IPS-20b (cell line): ENCODE measurements at regions not wholly inside any gene's neighbourhood (a gene's known extent, or its start where the extent isn't known, plus 50 kb on each side); places are given as distances from the start of the nearest gene placed in this dataset.

ENCODE experiments used
- H3K27ac ChIP-seq: one replicate; pipeline ENCODE4 v1.5.1; 2013; ENCODE audit warnings: low read length
- H3K27me3 ChIP-seq: 2 replicates; pipeline ENCODE4 v1.6.1; 2013; ENCODE audit warnings: mild to moderate bottlenecking, low read length, inconsistent platforms; ENCODE audit not compliant: insufficient read depth
- H3K36me3 ChIP-seq: 2 replicates; pipeline ENCODE4 v1.6.1; 2013; ENCODE audit warnings: low read depth, mild to moderate bottlenecking, inconsistent platforms, low read length, moderate library complexity; ENCODE audit not compliant: insufficient read depth
- H3K4me1 ChIP-seq: 2 replicates; pipeline ENCODE4 v1.6.1; 2013; ENCODE audit warnings: mild to moderate bottlenecking, control low read depth, inconsistent platforms, low read length, moderate library complexity; ENCODE audit not compliant: insufficient read depth
- H3K4me3 ChIP-seq: 2 replicates; pipeline ENCODE4 v1.5.1; 2013; ENCODE audit warnings: mild to moderate bottlenecking, low read length, inconsistent platforms
- H3K9ac ChIP-seq: 2 replicates; pipeline ENCODE4 v1.6.1; 2013; ENCODE audit warnings: low read depth, mild to moderate bottlenecking, inconsistent platforms, low read length, moderate library complexity
- H3K9me3 ChIP-seq: 2 replicates; pipeline ENCODE4 v1.6.1; 2013; ENCODE audit warnings: mild to moderate bottlenecking, low read depth, low read length, inconsistent platforms; ENCODE audit not compliant: insufficient read depth

GRCh38 chr5:24385070-24385469 lies 259.7 kb downstream of the CDH10 start:
- Histone ChIP-seq H3K4me3 (no peak overlapping the region), H3K27ac (no peak overlapping the region), H3K27me3 (no peaks in the 10 kb centered on the region), H3K36me3 (no peaks in the 10 kb centered on the region), H3K4me1 (peaks cover 4% of the 10 kb centered on the region; the same call in 1 of the 2 replicates), H3K9ac (no peak overlapping the region), H3K9me3 (no peaks in the 10 kb centered on the region)

DNA sequence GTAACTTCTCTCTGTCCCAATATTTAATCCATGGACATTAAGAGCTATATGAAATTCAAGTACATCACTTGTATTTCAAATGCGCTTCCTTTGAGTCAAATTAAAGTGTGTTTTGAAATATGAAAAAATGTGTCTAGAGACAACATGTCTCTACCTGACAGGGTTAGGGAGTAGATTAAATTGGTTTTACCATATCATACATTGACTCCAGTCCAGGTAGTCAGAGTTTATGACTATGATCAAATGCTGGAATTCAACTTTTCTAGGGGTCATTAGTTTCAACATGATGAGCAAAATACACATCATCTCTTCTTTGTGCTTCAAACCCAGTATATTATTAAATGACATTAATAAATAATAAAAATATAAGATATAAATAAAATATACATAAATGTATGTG lies 259.2 kb downstream of the CDH10 start:
- H3K4me3 ChIP-seq: no peak overlapping the region
- no peaks in the 10 kb centered on the region for H3K36me3 ChIP-seq
- H3K27me3 ChIP-seq: no peaks in the 10 kb centered on the region

GRCh38 chr5:24388448-24388847 lies 256.3 kb downstream of the CDH10 start:
- no peak overlapping the region for H3K27ac ChIP-seq
- no peak overlapping the region for H3K4me3 ChIP-seq
- H3K9ac ChIP-seq: no peak overlapping the region
- no peaks in the 10 kb centered on the region for H3K36me3 ChIP-seq
- no peaks in the 10 kb centered on the region for H3K27me3 ChIP-seq
- no peaks in the 10 kb centered on the region for H3K4me1 ChIP-seq
- no peaks in the 10 kb centered on the region for H3K9me3 ChIP-seq

More for the DNA sequence above, 259.2 kb downstream of the CDH10 start:
- no peak overlapping the region for H3K27ac ChIP-seq
- peaks cover 4% of the 10 kb centered on the region; the same call in 1 of the 2 replicates for H3K4me1 ChIP-seq
- no peak overlapping the region for H3K9ac ChIP-seq
- no peaks in the 10 kb centered on the region for H3K9me3 ChIP-seq

GRCh38 chr5:24389968-24390367 lies 254.8 kb downstream of the CDH10 start:
- H3K4me3 ChIP-seq: no peak overlapping the region
- no peaks in the 10 kb centered on the region for H3K4me1 ChIP-seq
- no peak overlapping the region for H3K9ac ChIP-seq
- no peak overlapping the region for H3K27ac ChIP-seq
- H3K36me3 ChIP-seq: no peaks in the 10 kb centered on the region
- no peaks in the 10 kb centered on the region for H3K27me3 ChIP-seq
- no peaks in the 10 kb centered on the region for H3K9me3 ChIP-seq

- no peaks in the 10 kb centered on the region for H3K4me1 ChIP-seq
- H3K4me3 ChIP-seq: no peak overlapping the region
- H3K9me3 ChIP-seq: no peaks in the 10 kb centered on the region; the same call in 1 of the 2 replicates
- no peaks in the 10 kb centered on the region for H3K36me3 ChIP-seq
- no peak overlapping the region for H3K9ac ChIP-seq
- no peak overlapping the region for H3K27ac ChIP-seq
- H3K27me3 ChIP-seq: no peaks in the 10 kb centered on the region
Measured at GRCh38 chr5:24391816-24392215, 253.0 kb downstream of the CDH10 start.

DNA sequence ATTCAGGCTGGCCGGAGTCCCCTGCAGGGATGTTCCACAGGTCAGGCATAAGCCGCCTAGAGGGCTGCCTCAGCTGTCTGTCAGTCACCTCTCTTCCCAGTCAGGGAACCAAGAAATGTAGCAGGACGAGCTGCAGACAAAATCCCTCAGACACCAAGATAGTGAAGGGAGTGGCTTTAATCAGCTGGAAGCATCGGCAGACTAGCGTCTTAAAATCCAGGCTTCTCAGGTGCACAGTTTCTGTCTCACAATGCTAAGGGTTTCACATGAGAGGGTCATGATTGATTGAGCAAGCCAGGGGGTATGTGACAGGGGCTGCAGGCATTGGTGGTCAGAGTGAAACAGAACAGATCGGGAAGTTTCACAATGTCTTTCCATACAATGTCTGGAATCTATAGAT lies 247.2 kb downstream of the CDH10 start:
- H3K9ac ChIP-seq: no peak overlapping the region
- no peaks in the 10 kb centered on the region for H3K4me1 ChIP-seq
- H3K9me3 ChIP-seq: peaks cover 3% of the 10 kb centered on the region; the same call in 1 of the 2 replicates
- no peaks in the 10 kb centered on the region for H3K27me3 ChIP-seq
- no peak overlapping the region for H3K4me3 ChIP-seq
- H3K27ac ChIP-seq: no peak overlapping the region
- no peaks in the 10 kb centered on the region for H3K36me3 ChIP-seq

- Histone ChIP-seq H3K4me3 (no peak overlapping the region), H3K4me1 (no peaks in the 10 kb centered on the region), H3K27me3 (no peaks in the 10 kb centered on the region), H3K9ac (no peak overlapping the region), H3K9me3 (peaks cover 3% of the 10 kb centered on the region; the same call in 1 of the 2 replicates), H3K27ac (no peak overlapping the region), H3K36me3 (no peaks in the 10 kb centered on the region)
Measured at GRCh38 chr5:24401773-24402172, 243.0 kb downstream of the CDH10 start.

DNA sequence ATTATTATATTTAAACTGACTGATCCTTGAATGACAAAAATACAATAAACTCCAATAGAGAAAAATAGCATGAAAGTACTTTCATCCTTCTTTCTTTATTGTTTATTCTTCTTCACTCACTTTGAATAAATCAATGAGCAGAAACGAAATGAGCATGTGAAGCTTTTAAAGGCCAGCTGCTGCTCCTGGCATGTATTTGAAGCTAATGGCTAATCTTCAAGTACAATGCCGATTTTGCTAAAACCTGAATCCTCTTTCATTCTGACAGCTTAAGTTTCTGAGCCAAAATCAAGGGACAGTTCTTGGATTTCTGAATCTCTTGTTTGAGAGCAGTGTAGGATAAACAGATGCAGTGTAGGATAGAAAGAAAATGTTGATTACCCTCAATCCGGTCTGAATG lies 237.3 kb downstream of the CDH10 start:
- Histone ChIP-seq H3K9ac (no peak overlapping the region), H3K27ac (no peak overlapping the region), H3K4me1 (no peaks in the 10 kb centered on the region), H3K36me3 (no peaks in the 10 kb centered on the region), H3K9me3 (no peaks in the 10 kb centered on the region), H3K27me3 (no peaks in the 10 kb centered on the region), H3K4me3 (no peak overlapping the region)

DNA sequence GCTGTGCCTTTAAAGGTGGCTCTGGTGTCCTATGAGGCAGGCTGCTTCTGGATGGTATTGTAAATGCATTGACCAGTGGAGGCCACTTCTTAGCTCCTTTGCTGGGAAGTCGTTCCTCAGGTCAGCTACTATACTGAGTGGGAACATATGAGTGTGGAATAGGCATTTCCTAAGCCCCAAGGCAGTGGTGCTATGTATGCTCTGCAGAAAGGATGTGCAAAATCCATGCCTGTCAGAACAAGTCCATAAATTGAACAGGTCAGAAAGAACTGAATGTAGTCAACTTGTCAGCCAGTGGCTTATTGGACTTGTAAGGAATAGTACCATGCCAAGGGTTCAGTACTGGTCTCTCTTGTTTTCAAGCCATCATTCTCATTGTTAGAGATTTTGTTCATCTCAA lies 216.4 kb downstream of the CDH10 start:
- no peaks in the 10 kb centered on the region; the same call in 1 of the 2 replicates for H3K9me3 ChIP-seq
- H3K9ac ChIP-seq: no peak overlapping the region
- no peaks in the 10 kb centered on the region for H3K27me3 ChIP-seq
- H3K4me3 ChIP-seq: no peak overlapping the region
- H3K4me1 ChIP-seq: no peaks in the 10 kb centered on the region
- no peak overlapping the region for H3K27ac ChIP-seq
- no peaks in the 10 kb centered on the region for H3K36me3 ChIP-seq

- Histone ChIP-seq H3K27me3 (no peaks in the 10 kb centered on the region), H3K9ac (no peak overlapping the region), H3K4me1 (no peaks in the 10 kb centered on the region), H3K9me3 (no peaks in the 10 kb centered on the region; the same call in 1 of the 2 replicates), H3K4me3 (no peak overlapping the region), H3K27ac (no peak overlapping the region), H3K36me3 (no peaks in the 10 kb centered on the region)
Measured at GRCh38 chr5:24433555-24433954, 211.2 kb downstream of the CDH10 start.
